ENCODE measurements at regions not wholly inside any gene's neighbourhood (a gene's known extent, or its start where the extent isn't known, plus 50 kb on each side); places are given as distances from the start of the nearest gene placed in this dataset.

DNA sequence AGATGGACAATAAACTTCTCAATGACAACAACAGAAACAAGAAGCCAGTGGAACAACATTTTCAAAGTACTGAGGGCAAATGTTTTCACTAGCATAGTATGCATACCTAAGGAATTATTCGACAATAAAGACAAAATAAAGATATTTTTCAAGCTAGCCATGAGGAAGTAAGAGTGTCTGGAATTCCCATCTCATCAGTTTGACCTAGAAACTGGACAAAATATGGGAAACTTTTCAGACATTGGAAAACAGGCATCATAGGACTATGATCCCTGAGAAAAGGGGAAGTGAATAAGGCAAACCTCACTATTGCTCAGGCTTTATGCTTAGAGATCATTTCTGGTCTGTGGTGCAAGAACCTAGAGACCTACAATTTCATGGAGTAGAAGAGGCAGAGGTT lies 86.3 kb downstream of the OAT start:
- TF ChIP-seq, protein P1, sequence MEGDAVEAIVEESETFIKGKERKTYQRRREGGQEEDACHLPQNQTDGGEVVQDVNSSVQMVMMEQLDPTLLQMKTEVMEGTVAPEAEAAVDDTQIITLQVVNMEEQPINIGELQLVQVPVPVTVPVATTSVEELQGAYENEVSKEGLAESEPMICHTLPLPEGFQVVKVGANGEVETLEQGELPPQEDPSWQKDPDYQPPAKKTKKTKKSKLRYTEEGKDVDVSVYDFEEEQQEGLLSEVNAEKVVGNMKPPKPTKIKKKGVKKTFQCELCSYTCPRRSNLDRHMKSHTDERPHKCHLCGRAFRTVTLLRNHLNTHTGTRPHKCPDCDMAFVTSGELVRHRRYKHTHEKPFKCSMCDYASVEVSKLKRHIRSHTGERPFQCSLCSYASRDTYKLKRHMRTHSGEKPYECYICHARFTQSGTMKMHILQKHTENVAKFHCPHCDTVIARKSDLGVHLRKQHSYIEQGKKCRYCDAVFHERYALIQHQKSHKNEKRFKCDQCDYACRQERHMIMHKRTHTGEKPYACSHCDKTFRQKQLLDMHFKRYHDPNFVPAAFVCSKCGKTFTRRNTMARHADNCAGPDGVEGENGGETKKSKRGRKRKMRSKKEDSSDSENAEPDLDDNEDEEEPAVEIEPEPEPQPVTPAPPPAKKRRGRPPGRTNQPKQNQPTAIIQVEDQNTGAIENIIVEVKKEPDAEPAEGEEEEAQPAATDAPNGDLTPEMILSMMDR (IDR thresholded peaks at IDR 0.05): no peak
- TF ChIP-seq EZH2phosphoT487 (IDR thresholded peaks at IDR 0.05): no peak
